GM18505 (cell line): ENCODE measurements at regions not wholly inside any gene's neighbourhood (a gene's known extent, or its start where the extent isn't known, plus 50 kb on each side); places are given as distances from the start of the nearest gene placed in this dataset.
"Not testable (repeated sequence)": the region's sequence is repeated elsewhere in the genome, so short reads cannot be mapped to it uniquely, and the experiment has no call there.

Experiments
- ATAC-seq: cut with Tn5 transposase; IDR thresholded peaks from one replicate; pipeline ENCODE4 v1.9.1; 2021; ENCODE audit not compliant: unreplicated experiment
- POLR2A ChIP-seq: IDR thresholded peaks from 4 replicates; pipeline ENCODE4 v1.6.1; 2011; ENCODE audit warnings: borderline replicate concordance; ENCODE audit not compliant: insufficient read depth, insufficient read length; ENCODE audit errors: extremely low read depth

GRCh38 chr5:8811581-8811980 is 734.3 kb downstream of the SEMA5A start:
- no peak for TF ChIP-seq POLR2A
- ATAC-seq = no peak

- ATAC-seq = no peak
- no peak for TF ChIP-seq POLR2A
Measured at GRCh38 chr5:8813180-8813579, 732.7 kb downstream of the SEMA5A start.

- ATAC-seq = no peak
- no peak for TF ChIP-seq POLR2A
Measured at GRCh38 chr5:8814105-8814504, 731.8 kb downstream of the SEMA5A start.

GRCh38 chr5:8824371-8824770 is 721.5 kb downstream of the SEMA5A start:
- ATAC-seq = no peak
- no peak for TF ChIP-seq POLR2A

GRCh38 chr5:8825139-8825757 is 720.6 kb downstream of the SEMA5A start:
- no peak for ATAC-seq
- TF ChIP-seq POLR2A = no peak

GRCh38 chr5:8826508-8826907 is 719.4 kb downstream of the SEMA5A start:
- ATAC-seq = no peak
- TF ChIP-seq POLR2A = no peak

- no peak for ATAC-seq
Measured at GRCh38 chr5:8827696-8828095, 718.2 kb downstream of the SEMA5A start.

GRCh38 chr5:8828596-8829322 is 717.1 kb downstream of the SEMA5A start:
- no peak for ATAC-seq
- TF ChIP-seq POLR2A = no peak

More at GRCh38 chr5:8827696-8828095, 718.2 kb downstream of the SEMA5A start:
- no peak for TF ChIP-seq POLR2A

- no peak for ATAC-seq
- no peak for TF ChIP-seq POLR2A
Measured at GRCh38 chr5:8829323-8830029, 716.4 kb downstream of the SEMA5A start.

- no peak for ATAC-seq
- no peak for TF ChIP-seq POLR2A
Measured at GRCh38 chr5:8831251-8831650, 714.6 kb downstream of the SEMA5A start.

- TF ChIP-seq POLR2A = no peak
- ATAC-seq = no peak
Measured at GRCh38 chr5:8831854-8832253, 714.0 kb downstream of the SEMA5A start.

GRCh38 chr5:8839361-8840055 is 706.4 kb downstream of the SEMA5A start:
- no peak for ATAC-seq
- no peak for TF ChIP-seq POLR2A

- no peak for TF ChIP-seq POLR2A
- ATAC-seq = no peak
Measured at GRCh38 chr5:8840237-8840636, 705.6 kb downstream of the SEMA5A start.

- not testable (repeated sequence) for ATAC-seq
Measured at GRCh38 chr5:8840746-8841145, 705.1 kb downstream of the SEMA5A start.
